A549 (cell line): ENCODE measurements at regions not wholly inside any gene's neighbourhood (a gene's known extent, or its start where the extent isn't known, plus 50 kb on each side); places are given as distances from the start of the nearest gene placed in this dataset.

Experiments used
- ATAC-seq, 2 experiments: fragments of 200-7000 bp in 1 of 2; fragments of >200 bp in 1 of 2; cut with Nextera tagmentation in 1 of 2; cut with Tn5 transposase in 1 of 2; 3 replicates each; pipeline versions ENCODE4 v1.8.0 to v1.9.1; 2018 to 2020; ENCODE audit warnings: mild to moderate bottlenecking in 1 of 2, moderate library complexity in 1 of 2
- CTCF ChIA-PET: fragments of 300-600 bp; sonication (Branson Sonifier 250); formaldehyde crosslinking; extraction: SDS; loops from one replicate; lab custom pipeline; 2021; ENCODE audit warnings: antibody characterized with exemption, inconsistent platforms; lab: Yijun Ruan, JAX
- POLR2A ChIA-PET: fragments of 350-600 bp; formaldehyde crosslinking; extraction: SDS; loops from one replicate; lab custom pipeline; 2021; ENCODE audit warnings: antibody characterized with exemption, inconsistent platforms; lab: Yijun Ruan, JAX
- DNase-seq, 2 experiments: peaks; one replicate each; pipeline versions ENCODE4 v3.0.0 to v3.0.0-alpha.2; 2011 to 2016; ENCODE audit warnings: low read depth in 1 of 2, low spot score in 1 of 2
- FAIRE-seq: peaks from 2 replicates; lab custom pipeline; 2011; peaks lifted over from hg19 to GRCh38; lab: Jason Lieb, UNC
- H3K27ac ChIP-seq, 2 experiments: fragments of >200 bp; sonication (Bioruptor Twin); formaldehyde crosslinking; 3 replicates each; pipeline ENCODE4 v1.5.1; 2016 to 2017
- H3K4me1 ChIP-seq: fragments of >200 bp; sonication (Bioruptor Twin); formaldehyde crosslinking; 3 replicates; pipeline ENCODE4 v1.6.1; 2016
- H3K4me2 ChIP-seq: fragments of >200 bp; sonication (Bioruptor Twin); formaldehyde crosslinking; 3 replicates; pipeline ENCODE4 v1.6.1; 2016
- H3K4me3 ChIP-seq: fragments of >200 bp; sonication (Bioruptor Twin); formaldehyde crosslinking; 3 replicates; pipeline ENCODE4 v1.5.1; 2016
- H3K9me3 ChIP-seq: fragments of >200 bp; sonication (Bioruptor Twin); formaldehyde crosslinking; 3 replicates; pipeline ENCODE4 v1.6.1; 2016
- BHLHE40 ChIP-seq: IDR thresholded peaks from 2 replicates; pipeline ENCODE4 v1.6.1; 2012; ENCODE audit warnings: low read depth, low read length, inconsistent platforms
- CBX8 ChIP-seq: fragments of 200-600 bp; sonication (generic); IDR thresholded peaks from 2 replicates; pipeline ENCODE4 v1.6.1; 2016
- EHF ChIP-seq: fragments of 250-450 bp; sonication (Bioruptor Pico); IDR thresholded peaks from 2 replicates; pipeline ENCODE4 v1.5.0; 2020; ENCODE audit warnings: mild to moderate bottlenecking
- EP300 ChIP-seq, 2 experiments: fragments of >200 bp; sonication (Bioruptor Twin); formaldehyde crosslinking; IDR thresholded peaks; 2 replicates in 1 of 2; 3 replicates in 1 of 2; pipeline ENCODE4 v1.6.1; 2016 to 2017
- FOSB ChIP-seq: fragments of 250-450 bp; sonication (Bioruptor Pico); IDR thresholded peaks from 2 replicates; pipeline ENCODE4 v1.5.0; 2020; ENCODE audit warnings: mild to moderate bottlenecking, moderate library complexity
- FOSL2 ChIP-seq, 2 experiments: fragments of 450-650 bp in 1 of 2; fragments of >200 bp in 1 of 2; sonication (Bioruptor Twin) in 1 of 2; formaldehyde crosslinking; IDR thresholded peaks; 2 replicates each; pipeline versions ENCODE4 v1.5.0 to v1.6.1; 2016 to 2020; ENCODE audit warnings: mild to moderate bottlenecking in 1 of 2, moderate library complexity in 1 of 2
- HOXB5 ChIP-seq: fragments of 250-450 bp; sonication (Bioruptor Pico); IDR thresholded peaks from 2 replicates; pipeline ENCODE4 v1.5.0; 2020; ENCODE audit warnings: mild to moderate bottlenecking, moderate library complexity
- KDM5A ChIP-seq: fragments of 200-600 bp; sonication (generic); IDR thresholded peaks from 2 replicates; pipeline ENCODE4 v1.6.1; 2016; ENCODE audit warnings: antibody characterized with exemption, mild to moderate bottlenecking
- MYC ChIP-seq: IDR thresholded peaks from 2 replicates; pipeline ENCODE4 v1.6.1; 2012; ENCODE audit warnings: mild to moderate bottlenecking, inconsistent platforms, low read length, improper control_type of control experiment, borderline replicate concordance
- PHF8 ChIP-seq: fragments of 200-600 bp; sonication (generic); IDR thresholded peaks from 2 replicates; pipeline ENCODE4 v1.6.1; 2016; ENCODE audit warnings: low read depth, mild to moderate bottlenecking, antibody characterized with exemption, moderate library complexity, borderline replicate concordance
- POLR2A ChIP-seq: IDR thresholded peaks from 2 replicates; pipeline ENCODE4 v1.6.1; 2012; ENCODE audit warnings: mild to moderate bottlenecking, low read length
- TFCP2L1 ChIP-seq: fragments of 250-450 bp; sonication (Bioruptor Pico); IDR thresholded peaks from 2 replicates; pipeline ENCODE4 v1.5.0; 2021; ENCODE audit warnings: mild to moderate bottlenecking
- TP53 ChIP-seq: fragments of 250-450 bp; sonication (Bioruptor Pico); IDR thresholded peaks from 2 replicates; pipeline ENCODE4 v1.5.0; 2021; ENCODE audit warnings: mild to moderate bottlenecking, moderate library complexity
- WGBS: methylation state at CpG from one replicate; pipeline ENCODE4 v1.1.6; 2017; ENCODE audit errors: missing lambda C conversion rate; 5-methylcytosine and 5-hydroxymethylcytosine counted together
- TF ChIP-seq, protein P1 (sequence below): IDR thresholded peaks from 2 replicates; pipeline ENCODE4 v1.6.1; 2012
- TF ChIP-seq, protein P2 (sequence below): fragments of 150-350 bp; IDR thresholded peaks from 2 replicates; pipeline ENCODE4 v1.6.1; 2014; ENCODE audit warnings: low read depth, mild to moderate bottlenecking, low read length
- TF ChIP-seq, protein P3 (sequence below): fragments of 200-600 bp; sonication (generic); IDR thresholded peaks from 2 replicates; pipeline ENCODE4 v1.6.1; 2016; ENCODE audit warnings: antibody characterized with exemption, mild to moderate bottlenecking, moderate library complexity
- TF ChIP-seq, protein P4 (sequence below): fragments of 250-450 bp; sonication (Bioruptor Pico); IDR thresholded peaks from 2 replicates; pipeline ENCODE4 v1.5.0; 2020; ENCODE audit warnings: low read depth, mild to moderate bottlenecking, moderate library complexity
- TF ChIP-seq, protein P5 (sequence below): fragments of >200 bp; sonication (Bioruptor Twin); formaldehyde crosslinking; IDR thresholded peaks from 3 replicates; pipeline ENCODE4 v1.6.1; 2016
- TF ChIP-seq, protein P6 (sequence below): fragments of >200 bp; sonication (Bioruptor Twin); formaldehyde crosslinking; IDR thresholded peaks from 2 replicates; pipeline ENCODE4 v1.6.1; 2016

DNA sequence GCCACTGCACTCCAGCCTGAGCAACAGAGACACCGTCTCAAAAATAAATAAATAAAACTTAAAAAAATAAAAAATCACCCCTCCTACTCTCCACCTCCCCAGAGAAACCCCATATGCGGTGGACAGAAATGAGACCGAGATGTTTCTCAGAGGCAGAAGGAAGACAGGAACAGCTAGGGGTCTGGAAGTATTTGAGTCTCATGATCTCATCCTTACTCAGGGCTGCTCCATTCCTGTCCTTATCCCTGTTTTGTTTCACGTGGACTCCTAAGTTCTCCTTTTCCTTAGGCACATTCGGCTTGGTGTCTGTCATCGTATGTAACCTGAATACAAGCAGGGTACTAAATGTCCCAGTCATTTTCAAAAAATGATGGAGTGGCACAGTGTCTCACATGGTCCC, 76.1 kb downstream of the C9orf50 start:
- Histone ChIP-seq H3K9me3 (peaks cover 10% of the 10 kb centered on the region; the same call in 2 of the 3 replicates), H3K4me3 (no peak overlapping the region), H3K4me2 (no peak overlapping the region), H3K27ac (peak overlapping the region in 1 of 2 experiments; percentile 61; a peak in 3 of 6 replicates), H3K4me1 (peaks cover 24% of the 10 kb centered on the region)
- DNase-seq, result no peak
- 92% methylated on average over 6 of the region's 6 CpGs for WGBS
- TF ChIP-seq FOSB (CRISPR knock-in tag) (no peak), TP53 (CRISPR knock-in tag) (no peak), POLR2A (no peak), MYC (no peak), CBX8 (no peak), HOXB5 (CRISPR knock-in tag) (no peak), KDM5A (no peak), BHLHE40 (no peak), EHF (CRISPR knock-in tag) (no peak), PHF8 (no peak), TFCP2L1 (CRISPR knock-in tag) (no peak)
- TF ChIP-seq, protein P1, sequence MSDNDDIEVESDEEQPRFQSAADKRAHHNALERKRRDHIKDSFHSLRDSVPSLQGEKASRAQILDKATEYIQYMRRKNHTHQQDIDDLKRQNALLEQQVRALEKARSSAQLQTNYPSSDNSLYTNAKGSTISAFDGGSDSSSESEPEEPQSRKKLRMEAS, result no peak
- TF ChIP-seq, protein P2, sequence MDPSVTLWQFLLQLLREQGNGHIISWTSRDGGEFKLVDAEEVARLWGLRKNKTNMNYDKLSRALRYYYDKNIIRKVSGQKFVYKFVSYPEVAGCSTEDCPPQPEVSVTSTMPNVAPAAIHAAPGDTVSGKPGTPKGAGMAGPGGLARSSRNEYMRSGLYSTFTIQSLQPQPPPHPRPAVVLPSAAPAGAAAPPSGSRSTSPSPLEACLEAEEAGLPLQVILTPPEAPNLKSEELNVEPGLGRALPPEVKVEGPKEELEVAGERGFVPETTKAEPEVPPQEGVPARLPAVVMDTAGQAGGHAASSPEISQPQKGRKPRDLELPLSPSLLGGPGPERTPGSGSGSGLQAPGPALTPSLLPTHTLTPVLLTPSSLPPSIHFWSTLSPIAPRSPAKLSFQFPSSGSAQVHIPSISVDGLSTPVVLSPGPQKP, result no peak
- TF ChIP-seq, protein P3, sequence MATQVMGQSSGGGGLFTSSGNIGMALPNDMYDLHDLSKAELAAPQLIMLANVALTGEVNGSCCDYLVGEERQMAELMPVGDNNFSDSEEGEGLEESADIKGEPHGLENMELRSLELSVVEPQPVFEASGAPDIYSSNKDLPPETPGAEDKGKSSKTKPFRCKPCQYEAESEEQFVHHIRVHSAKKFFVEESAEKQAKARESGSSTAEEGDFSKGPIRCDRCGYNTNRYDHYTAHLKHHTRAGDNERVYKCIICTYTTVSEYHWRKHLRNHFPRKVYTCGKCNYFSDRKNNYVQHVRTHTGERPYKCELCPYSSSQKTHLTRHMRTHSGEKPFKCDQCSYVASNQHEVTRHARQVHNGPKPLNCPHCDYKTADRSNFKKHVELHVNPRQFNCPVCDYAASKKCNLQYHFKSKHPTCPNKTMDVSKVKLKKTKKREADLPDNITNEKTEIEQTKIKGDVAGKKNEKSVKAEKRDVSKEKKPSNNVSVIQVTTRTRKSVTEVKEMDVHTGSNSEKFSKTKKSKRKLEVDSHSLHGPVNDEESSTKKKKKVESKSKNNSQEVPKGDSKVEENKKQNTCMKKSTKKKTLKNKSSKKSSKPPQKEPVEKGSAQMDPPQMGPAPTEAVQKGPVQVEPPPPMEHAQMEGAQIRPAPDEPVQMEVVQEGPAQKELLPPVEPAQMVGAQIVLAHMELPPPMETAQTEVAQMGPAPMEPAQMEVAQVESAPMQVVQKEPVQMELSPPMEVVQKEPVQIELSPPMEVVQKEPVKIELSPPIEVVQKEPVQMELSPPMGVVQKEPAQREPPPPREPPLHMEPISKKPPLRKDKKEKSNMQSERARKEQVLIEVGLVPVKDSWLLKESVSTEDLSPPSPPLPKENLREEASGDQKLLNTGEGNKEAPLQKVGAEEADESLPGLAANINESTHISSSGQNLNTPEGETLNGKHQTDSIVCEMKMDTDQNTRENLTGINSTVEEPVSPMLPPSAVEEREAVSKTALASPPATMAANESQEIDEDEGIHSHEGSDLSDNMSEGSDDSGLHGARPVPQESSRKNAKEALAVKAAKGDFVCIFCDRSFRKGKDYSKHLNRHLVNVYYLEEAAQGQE, result no peak
- TF ChIP-seq, protein P4, sequence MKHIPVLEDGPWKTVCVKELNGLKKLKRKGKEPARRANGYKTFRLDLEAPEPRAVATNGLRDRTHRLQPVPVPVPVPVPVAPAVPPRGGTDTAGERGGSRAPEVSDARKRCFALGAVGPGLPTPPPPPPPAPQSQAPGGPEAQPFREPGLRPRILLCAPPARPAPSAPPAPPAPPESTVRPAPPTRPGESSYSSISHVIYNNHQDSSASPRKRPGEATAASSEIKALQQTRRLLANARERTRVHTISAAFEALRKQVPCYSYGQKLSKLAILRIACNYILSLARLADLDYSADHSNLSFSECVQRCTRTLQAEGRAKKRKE (CRISPR knock-in tag), result no peak
- TF ChIP-seq, protein P5, sequence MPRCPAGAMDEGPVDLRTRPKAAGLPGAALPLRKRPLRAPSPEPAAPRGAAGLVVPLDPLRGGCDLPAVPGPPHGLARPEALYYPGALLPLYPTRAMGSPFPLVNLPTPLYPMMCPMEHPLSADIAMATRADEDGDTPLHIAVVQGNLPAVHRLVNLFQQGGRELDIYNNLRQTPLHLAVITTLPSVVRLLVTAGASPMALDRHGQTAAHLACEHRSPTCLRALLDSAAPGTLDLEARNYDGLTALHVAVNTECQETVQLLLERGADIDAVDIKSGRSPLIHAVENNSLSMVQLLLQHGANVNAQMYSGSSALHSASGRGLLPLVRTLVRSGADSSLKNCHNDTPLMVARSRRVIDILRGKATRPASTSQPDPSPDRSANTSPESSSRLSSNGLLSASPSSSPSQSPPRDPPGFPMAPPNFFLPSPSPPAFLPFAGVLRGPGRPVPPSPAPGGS, result no peak
- TF ChIP-seq, protein P6, sequence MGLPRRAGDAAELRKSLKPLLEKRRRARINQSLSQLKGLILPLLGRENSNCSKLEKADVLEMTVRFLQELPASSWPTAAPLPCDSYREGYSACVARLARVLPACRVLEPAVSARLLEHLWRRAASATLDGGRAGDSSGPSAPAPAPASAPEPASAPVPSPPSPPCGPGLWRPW, result no peak
- FAIRE-seq, result no peak
- ATAC-seq, result no peak
- ChIA-PET CTCF (interaction anchor here (0.6 to 1.2 kb wide), 5 partner anchors 8 to 405 kb away, joined by 3 read pairs; no protein-coding TSS in a partner anchor), POLR2A (interaction anchor here (1.2 kb wide), 1 partner anchor 48 kb away, joined by 3 read pairs; no protein-coding TSS in a partner anchor)

DNA sequence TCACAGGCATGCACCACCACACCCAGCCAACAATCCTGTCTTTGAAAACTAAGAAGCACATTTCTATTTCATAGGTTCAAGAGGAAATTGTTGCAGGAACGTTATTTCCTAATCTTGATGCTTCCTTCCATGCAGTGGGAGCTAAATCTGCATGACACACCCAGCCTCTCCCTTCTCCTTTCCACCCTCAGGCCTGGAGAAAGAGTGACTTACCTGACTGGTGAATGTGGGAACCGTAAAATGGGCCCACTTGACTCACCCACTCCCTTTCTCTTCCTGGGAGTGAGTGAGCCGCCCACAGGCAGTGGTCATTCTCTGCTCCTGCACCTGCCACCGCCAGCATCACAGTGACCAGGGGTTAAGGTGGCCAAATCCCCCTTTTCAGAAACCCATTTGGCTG, 78.2 kb downstream of the C9orf50 start:
- WGBS, result 79% methylated on average over 4 of the region's 4 CpGs
- no peak overlapping the region for H3K4me2 ChIP-seq
- POLR2A ChIA-PET, result no interaction called here
- no peak for ATAC-seq
- H3K27ac ChIP-seq, result peak overlapping the region in 1 of 2 experiments; percentile 27; a peak in 1 of 6 replicates
- TF ChIP-seq FOSL2 (IDR thresholded peaks at IDR 0.05) (no peak), FOSL2 (CRISPR knock-in tag; IDR thresholded peaks at IDR 0.05) (no peak), EP300 (IDR thresholded peaks at IDR 0.05) (no peak)
- peaks cover 8% of the 10 kb centered on the region; the same call in 1 of the 3 replicates for H3K4me1 ChIP-seq
- CTCF ChIA-PET, result interaction anchor here (1.3 to 1.6 kb wide), 2 partner anchors 22 to 68 kb away, joined by 3 to 5 read pairs; no protein-coding TSS in a partner anchor
- FAIRE-seq, result no peak
- peaks cover 28% of the 10 kb centered on the region for H3K9me3 ChIP-seq
- DNase-seq, result no peak
- H3K4me3 ChIP-seq, result no peak overlapping the region
